ENCODE measurements at regions not wholly inside any gene's neighbourhood (a gene's known extent, or its start where the extent isn't known, plus 50 kb on each side); places are given as distances from the start of the nearest gene placed in this dataset.

DNA sequence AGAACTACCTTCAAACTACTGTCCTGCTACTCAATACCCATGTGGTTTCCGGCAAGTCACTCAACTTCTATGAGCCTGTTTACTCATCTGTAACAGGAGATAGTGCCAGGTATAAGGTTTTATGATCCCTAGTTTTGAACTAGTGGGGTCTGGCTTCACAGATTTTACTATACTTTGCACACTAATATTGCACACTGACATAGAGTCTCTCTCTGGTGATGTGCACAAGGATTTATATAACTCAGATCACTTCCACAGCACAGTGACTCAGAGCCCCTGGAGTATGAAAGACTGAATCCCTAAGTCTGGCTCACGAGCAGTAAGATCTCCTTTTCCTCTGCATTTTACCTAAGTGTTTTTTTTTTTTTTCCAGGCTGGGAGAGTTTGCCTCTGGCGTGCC, 69.7 kb upstream of the SLC38A2 start:
- no peak for DNase-seq

DNA sequence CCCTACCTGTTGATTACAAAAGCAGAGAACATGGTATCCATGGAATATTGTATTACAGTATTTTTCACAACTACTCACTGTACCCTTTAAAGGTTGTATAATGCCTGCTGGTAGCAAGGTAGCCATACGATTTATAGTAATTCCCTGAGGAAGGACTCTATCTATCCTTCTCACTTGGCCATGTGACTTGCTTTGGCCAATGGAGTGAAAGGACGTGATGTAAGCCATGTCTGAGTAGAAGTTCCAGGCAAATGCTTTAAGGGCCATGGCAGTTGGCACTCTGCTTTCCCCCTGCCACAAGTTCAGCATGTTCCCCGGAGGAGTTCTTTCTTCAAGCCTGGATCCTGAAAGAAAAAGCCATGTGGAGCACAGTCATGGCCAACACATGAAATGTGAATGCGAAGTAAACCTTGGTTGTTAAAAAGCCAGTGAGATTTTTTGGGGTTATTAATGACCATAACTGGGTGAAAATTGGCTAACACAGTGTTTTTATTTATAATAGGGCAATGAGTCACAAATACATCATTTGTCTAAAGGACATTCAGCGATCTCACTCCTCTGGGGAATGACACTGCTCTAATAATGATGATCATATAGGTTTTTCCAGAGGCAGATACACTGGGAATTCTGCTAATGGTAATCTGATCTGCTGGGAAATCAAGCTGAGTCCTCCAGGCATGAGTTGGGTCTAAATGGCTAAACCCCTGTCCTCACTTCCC, 67.4 kb upstream of the SLC38A2 start:
- no peak for DNase-seq

DNA sequence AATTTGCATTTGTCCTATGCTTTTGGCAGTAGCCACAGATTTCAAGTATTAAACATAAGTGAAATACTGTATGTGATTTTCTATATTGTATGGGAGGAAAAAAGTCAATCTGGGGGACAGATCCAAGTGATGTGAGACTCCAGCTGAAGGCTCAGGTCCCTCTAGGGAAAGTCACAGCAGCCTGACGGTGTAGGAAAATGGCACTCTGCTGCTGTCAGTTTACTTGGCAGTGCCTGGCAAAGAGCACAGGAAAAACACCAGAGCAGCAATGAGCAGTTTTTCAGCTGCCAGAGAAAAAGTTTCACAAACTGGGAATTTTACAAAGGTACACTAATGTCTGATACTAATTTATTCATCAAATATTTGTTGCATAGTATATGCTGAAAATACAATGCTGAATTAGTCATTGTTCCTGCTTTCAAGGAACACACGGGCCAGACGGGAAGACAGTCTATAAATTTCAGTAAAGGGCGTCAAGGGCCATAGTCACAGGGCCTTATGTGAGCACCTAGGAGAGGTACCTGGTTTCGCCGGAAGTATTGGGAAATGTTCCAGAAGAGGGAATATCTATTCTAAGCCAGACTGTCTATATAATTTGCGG, 66.2 kb upstream of the SLC38A2 start:
- DNase-seq = no peak

DNA sequence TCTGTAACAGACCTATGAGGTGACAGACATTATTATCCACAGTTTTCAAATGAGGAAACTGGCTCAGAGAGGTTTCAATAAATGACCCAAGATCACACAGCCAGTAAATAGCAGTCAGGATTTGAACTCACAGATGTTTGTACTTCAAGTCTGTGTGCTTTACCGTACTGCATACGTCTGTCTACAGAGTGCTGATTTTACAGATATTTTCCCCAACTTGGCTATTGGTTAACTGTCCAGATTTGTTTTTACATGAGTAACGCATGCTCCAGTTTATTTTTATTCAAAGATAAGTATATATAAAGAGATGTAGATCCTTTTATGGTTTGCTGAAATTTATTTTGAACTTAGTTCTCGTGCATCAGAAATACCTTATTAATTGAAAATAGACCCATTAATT, 65.7 kb upstream of the SLC38A2 start:
- DNase-seq = no peak

DNA sequence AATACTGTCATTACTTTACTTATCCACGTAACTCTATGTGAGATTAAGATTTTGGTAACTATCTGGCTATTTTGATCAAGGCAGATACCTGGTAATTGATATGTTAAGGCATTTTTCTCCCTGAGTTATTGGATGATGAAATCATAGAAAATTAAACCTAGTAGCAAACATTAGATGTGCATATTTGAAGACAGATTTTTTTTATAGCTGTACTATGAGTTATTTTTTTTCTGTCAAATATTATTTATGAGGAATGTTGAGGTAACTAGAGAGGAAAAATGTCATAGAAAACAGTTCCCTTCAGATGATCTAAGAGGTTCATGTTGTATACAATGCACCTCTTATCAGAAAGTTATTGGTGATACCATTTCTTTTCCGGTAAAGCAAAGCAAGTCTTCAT, 64.9 kb upstream of the SLC38A2 start:
- DNase-seq = no peak

DNA sequence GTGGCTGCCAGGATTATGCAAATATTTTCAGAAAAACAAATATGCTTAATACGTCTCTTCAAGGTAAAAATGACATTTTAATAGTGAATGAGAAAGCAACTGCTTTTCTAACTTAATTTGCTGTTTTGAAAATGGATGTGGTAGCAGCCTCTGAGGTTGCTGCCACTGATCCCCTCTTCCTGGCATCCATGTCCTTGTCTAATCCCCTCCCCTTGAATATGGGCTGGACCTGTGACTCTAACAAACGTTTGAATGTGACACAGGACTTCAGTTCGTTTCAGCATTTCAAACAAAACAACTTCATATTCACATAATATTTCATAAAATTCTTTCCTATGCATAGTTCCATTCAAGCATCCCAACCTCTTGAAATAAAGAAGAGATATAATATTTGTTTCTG, 64.2 kb upstream of the SLC38A2 start:
- DNase-seq = no peak

DNA sequence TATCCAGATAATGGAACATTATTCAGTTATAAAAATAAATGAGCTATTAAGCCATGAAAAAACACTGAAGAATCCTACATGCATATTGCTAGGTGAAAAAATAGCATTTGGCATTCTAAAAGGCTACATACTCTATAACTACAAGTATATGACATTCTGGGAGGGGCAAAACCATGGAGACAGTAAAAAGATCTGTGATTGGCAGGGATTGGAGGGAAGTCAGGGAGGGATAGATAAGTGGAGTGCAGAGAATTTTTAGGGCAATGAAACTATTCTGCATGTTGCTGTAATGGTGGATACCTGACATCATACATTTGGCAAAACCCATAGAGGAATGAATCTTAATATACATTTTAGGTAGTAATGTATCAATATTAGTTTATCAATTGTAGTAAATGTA, 63.1 kb upstream of the SLC38A2 start:
- no peak for DNase-seq

DNA sequence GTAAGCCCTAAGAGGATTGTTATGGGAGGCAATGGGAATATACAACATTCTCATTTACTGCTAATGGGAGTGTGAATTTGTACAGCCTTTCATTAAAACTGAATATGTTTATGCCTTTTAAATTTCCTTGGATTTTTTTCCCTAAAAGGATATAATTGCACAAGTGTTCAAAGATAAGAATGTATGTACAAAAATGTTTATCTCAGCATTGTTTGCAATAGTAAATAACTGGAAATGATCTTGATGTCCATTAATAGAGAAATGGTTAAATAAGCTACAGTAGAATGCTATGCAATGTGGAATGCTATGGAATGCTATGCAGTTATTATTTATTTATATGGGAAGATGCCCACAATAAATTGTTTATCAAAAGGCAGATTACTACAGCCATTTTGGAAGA, 62.5 kb upstream of the SLC38A2 start:
- DNase-seq = no peak

DNA sequence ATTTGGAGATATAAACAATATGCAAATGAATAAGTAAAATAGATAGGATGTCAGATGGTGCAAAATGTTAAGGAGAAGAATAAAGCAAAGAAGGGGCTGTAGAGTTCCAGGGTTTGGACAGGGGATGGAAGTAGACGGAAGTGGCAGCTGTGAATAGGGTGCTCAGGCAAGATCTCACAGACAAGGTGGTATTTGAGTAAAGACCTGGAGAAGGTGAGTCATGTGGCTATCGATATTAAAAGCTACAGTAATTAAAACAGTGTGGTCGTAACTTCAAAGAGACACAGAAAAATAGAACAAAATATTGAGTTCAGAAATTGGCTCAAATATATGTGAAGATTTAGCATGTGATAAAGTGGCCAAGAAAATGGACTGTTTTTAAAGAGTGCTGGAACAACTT, 61.3 kb upstream of the SLC38A2 start:
- no peak for DNase-seq

DNA sequence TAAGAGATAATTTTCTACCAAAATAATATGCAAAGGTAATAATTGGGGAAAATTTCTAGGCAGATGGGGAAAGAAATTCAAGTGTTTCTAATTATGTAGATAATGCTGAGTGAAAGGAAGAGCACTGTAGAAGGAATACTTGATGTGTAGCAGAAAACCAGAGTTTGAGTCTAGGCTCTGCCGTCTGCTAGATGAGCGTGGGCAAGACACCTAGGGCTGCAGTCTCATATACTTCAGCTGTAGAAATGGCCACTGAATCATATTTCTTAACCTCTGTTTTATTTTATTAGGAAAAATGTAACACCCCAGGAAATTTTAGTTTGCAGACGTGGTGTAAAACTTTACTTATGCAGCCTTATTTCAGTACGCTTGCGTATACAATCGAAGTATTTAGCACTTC, 59.8 kb upstream of the SLC38A2 start:
- no peak for DNase-seq

DNA sequence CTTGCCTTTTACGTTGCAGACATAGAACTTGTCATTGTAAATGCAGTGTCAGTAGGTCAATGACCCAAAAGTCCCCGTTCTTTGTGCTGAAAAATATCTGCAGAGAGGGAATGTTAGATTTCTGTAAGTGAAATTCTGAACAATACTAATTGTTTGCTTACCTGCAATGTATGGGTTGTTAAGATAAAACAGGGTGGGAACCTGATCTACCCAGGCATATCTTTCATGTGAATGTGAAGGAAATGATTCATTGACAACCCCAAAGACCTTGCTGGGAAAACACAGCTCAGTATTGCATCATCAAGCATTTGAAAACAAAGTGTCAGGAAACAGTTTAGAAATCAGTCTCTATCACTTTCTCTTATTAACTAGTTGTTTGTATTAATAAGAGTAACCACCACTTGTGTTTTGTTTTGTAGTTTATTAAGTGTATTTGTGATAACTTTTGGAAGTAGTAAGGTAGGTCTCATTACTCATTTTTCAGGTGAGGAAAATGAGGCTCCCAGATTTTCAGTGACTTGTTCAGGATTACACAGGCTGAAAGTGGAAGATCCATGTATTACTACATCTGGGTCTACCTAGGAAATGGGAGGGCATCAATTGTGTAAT, 57.9 kb upstream of the SLC38A2 start:
- no peak for DNase-seq
